ENCODE measurements at regions not wholly inside any gene's neighbourhood (a gene's known extent, or its start where the extent isn't known, plus 50 kb on each side); places are given as distances from the start of the nearest gene placed in this dataset.
A peak's percentile ranks its signal among the peaks of the same experiment; 100 is the strongest.

GRCh38 chr2:47644351-47644750 is 73.6 kb upstream of the KCNK12 start:
- Histone ChIP-seq H3K4me3 (no peak overlapping the region), H3K9me3 (no peaks in the 10 kb centered on the region), H3K27ac (no peak overlapping the region), H3K27me3 (no peaks in the 10 kb centered on the region), H3K4me1 (no peaks in the 10 kb centered on the region), H3K36me3 (no peaks in the 10 kb centered on the region)
- no peak for TF ChIP-seq CTCF (IDR thresholded peaks at IDR 0.05)
- intact Hi-C loops (cut with DNase I; ENCODE audit: low total_unique reads): no loop called here
- no peak for DNase-seq

- no peak for TF ChIP-seq CTCF (IDR thresholded peaks at IDR 0.05)
- Histone ChIP-seq H3K27me3 (no peaks in the 10 kb centered on the region), H3K4me3 (no peak overlapping the region), H3K9me3 (no peaks in the 10 kb centered on the region), H3K4me1 (no peaks in the 10 kb centered on the region), H3K27ac (no peak overlapping the region), H3K36me3 (no peaks in the 10 kb centered on the region)
- intact Hi-C loops (cut with DNase I; ENCODE audit: low total_unique reads): no loop called here
- no peak for DNase-seq
These were observed 70.6 kb upstream of the KCNK12 start for GRCh38 chr2:47641366-47641765.

- Histone ChIP-seq H3K4me3 (no peak overlapping the region), H3K27me3 (no peaks in the 10 kb centered on the region), H3K27ac (no peak overlapping the region), H3K9me3 (no peaks in the 10 kb centered on the region), H3K36me3 (no peaks in the 10 kb centered on the region), H3K4me1 (no peaks in the 10 kb centered on the region)
- peak in 1 of 2 donors; percentile 21 for DNase-seq
- intact Hi-C loops (cut with DNase I; ENCODE audit: low total_unique reads): no loop called here
- no peak for TF ChIP-seq CTCF (IDR thresholded peaks at IDR 0.05)
These were observed 69.6 kb upstream of the KCNK12 start for GRCh38 chr2:47640356-47640755.

GRCh38 chr2:47639467-47639866 is 68.7 kb upstream of the KCNK12 start:
- TF ChIP-seq CTCF (IDR thresholded peaks at IDR 0.05): no peak
- H3K27me3 ChIP-seq: no peaks in the 10 kb centered on the region
- no peaks in the 10 kb centered on the region for H3K9me3 ChIP-seq
- DNase-seq: no peak
- H3K4me3 ChIP-seq: no peak overlapping the region
- no peaks in the 10 kb centered on the region for H3K4me1 ChIP-seq
- H3K27ac ChIP-seq: no peak overlapping the region
- intact Hi-C loops (cut with DNase I; ENCODE audit: low total_unique reads): no loop called here
- H3K36me3 ChIP-seq: no peaks in the 10 kb centered on the region

GRCh38 chr2:47638430-47638829 is 67.6 kb upstream of the KCNK12 start:
- Histone ChIP-seq H3K27ac (no peak overlapping the region), H3K36me3 (no peaks in the 10 kb centered on the region), H3K9me3 (no peaks in the 10 kb centered on the region), H3K4me3 (no peak overlapping the region), H3K4me1 (no peaks in the 10 kb centered on the region), H3K27me3 (no peaks in the 10 kb centered on the region)
- no peak for DNase-seq
- TF ChIP-seq CTCF (IDR thresholded peaks at IDR 0.05): no peak
- intact Hi-C loops (cut with DNase I; ENCODE audit: low total_unique reads): no loop called here

- intact Hi-C loops (cut with DNase I; ENCODE audit: low total_unique reads): no loop called here
- Histone ChIP-seq H3K27ac (no peak overlapping the region), H3K4me1 (peaks cover 0 to 8% (median 7%) of the 10 kb centered on the region in 4 donors), H3K27me3 (no peaks in the 10 kb centered on the region), H3K36me3 (no peaks in the 10 kb centered on the region), H3K4me3 (no peak overlapping the region), H3K9me3 (no peaks in the 10 kb centered on the region)
- DNase-seq: no peak
- TF ChIP-seq CTCF (IDR thresholded peaks at IDR 0.05): no peak
These were observed 65.9 kb upstream of the KCNK12 start for GRCh38 chr2:47636596-47637264.
